CD4-positive, alpha-beta T cell treated with Interleukin-4 for 1 hour (primary cell): ENCODE measurements at regions not wholly inside any gene's neighbourhood (a gene's known extent, or its start where the extent isn't known, plus 50 kb on each side); places are given as distances from the start of the nearest gene placed in this dataset.

Experiments used
- DNase-seq, 2 donors: peaks; one replicate each; pipeline ENCODE4 v3.0.0-alpha.2; 2020 to 2022

DNA sequence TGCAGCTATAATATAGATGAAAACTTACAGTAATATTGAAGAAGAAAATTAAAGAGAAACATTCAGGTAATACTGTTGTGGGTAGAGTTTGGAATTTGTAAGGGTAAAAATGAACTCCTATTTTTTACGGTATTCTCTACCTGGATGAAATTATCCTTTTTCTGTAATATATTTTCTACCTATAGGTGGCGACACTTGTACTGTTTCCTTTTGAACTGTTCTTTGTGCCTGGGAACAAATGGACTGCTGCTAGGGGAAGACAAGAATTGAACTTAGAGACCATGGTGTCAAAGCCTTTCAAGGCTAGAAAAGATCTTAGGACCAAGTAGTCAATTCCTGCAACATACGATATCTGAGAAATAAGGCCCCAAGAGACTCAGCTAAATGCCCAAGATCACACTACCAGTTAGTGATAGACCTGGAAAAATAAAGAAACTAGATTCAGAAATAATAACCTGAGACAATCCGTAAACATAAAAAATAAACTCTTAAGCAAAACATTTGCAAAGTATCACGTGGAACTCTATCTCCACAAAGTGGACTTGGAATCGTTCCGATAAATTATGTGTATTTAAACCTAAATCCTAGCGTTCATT lies 383.8 kb downstream of the TFAP2A start:
- no peak for DNase-seq

- no peak for DNase-seq
Measured at GRCh38 chr6:10028222-10028621, 386.7 kb downstream of the TFAP2A start.

DNA sequence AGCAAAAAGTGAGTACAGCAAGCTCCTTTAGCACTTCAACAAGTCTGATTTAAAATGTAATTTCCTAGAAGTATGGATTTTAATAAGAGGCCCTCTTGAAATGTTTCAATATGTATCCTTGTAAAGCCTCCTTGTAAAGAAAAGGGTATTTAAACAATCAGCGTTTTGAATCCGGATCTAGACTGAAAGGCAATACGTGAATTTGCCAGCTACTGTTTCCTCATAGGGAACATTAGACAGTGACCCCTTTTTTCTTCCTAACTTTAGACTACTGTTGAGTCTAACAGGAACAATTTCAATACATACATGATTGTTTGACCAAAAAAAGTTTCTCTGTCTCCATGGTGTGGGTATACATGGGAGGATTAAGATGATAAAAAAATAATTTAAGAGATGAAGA lies 395.0 kb downstream of the TFAP2A start:
- DNase-seq: no peak

- DNase-seq: no peak
Measured at GRCh38 chr6:10014557-10014956, 400.3 kb downstream of the TFAP2A start.

GRCh38 chr6:10000551-10000950 lies 414.3 kb downstream of the TFAP2A start:
- no peak for DNase-seq

DNA sequence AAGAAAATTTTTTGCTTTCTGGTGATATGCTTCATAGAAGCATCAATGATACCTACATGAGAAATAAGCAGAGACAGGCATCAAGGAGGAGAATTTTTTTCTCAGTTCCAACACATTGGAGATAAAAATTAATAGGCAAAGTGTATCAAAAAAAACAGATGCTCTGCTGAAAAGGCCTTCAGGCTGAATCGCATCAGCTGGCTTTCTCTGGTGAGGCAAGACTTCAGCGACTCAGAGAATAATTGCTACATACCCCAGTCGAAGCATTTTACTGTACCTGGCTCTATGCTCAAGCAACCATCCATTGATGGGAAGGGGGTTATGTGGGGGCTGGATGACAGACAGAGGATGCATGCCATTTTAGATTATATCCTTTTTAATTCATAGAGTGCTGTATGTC lies 415.1 kb downstream of the TFAP2A start:
- DNase-seq: no peak

DNA sequence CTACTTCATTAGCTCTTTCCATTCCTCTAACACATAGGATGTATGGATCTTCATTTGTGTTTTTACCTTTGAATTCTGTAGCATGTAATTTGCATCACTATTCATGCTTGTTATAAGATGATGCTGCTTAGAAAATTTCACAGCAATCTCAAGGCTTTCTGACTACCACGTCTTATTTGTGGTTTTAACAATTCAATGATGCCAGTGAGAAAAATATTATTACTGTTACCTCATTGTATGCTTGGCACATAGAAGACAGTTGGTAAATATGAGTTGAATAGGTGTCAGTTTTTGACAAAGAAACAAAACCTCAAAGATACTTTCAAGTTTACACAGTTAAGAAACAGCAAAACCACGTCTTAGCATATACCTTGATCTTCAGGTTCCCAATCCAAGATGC lies 428.6 kb downstream of the TFAP2A start:
- no peak for DNase-seq

DNA sequence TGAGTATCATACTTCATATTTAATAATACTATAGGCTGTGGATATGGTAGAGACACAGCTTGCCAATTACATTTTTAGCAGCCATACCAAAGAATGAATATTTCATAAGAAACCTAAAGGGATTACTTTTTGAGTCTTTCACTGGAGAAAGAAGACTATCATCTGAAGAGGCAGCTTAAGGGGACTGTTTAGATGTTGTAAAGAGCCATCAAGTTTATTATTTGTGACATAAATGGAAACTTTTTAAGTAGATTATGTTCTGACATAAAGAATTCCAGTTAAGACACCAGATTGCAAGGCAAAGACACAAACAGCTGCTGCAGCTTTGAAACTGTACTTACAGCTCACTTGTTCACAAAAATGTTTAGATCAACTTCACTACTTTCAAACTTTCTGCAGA lies 429.4 kb downstream of the TFAP2A start:
- DNase-seq: no peak

- no peak for DNase-seq
Measured at GRCh38 chr6:9984607-9985006, 430.3 kb downstream of the TFAP2A start.

- no peak for DNase-seq
Measured at GRCh38 chr6:9983168-9983567, 431.7 kb downstream of the TFAP2A start.

DNA sequence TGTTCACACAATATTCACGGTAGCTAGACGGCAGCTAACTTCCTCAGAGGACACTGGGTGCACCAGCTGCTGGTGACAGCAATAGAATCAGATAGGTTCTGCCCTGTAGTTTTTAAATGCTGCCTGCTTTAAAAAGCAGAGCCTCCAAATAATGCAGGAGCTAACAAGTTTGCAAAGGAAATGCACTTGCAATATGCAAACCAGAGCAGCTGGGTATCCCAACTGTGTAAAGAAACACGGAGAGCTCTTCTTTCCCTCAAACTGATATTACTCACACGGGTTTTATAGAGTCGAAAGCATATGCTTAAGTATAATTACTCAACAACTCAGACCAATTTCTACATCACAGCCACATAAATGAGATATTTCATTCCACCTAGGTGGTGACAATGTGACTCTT lies 432.7 kb downstream of the TFAP2A start:
- DNase-seq: no peak

DNA sequence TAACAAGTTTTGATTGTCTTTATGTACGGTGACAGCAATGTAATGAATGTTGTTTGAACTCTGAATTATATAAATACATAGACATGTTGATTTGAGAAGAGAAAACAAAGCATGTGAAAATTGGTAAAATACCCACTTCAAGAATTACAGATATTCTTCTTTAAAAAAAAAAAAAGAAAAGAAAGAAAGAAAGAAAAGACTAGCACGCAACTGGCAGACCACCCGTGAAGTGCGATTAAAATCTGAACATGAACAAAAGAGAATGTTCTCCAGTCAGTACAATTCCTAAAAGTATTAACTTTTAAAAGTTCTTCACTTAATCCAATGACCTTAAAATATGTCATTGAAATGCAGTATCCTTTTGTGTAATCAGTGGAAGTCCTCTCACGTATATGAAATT lies 434.9 kb downstream of the TFAP2A start:
- DNase-seq: no peak

GRCh38 chr6:9978480-9978879 lies 436.4 kb downstream of the TFAP2A start:
- no peak for DNase-seq

DNA sequence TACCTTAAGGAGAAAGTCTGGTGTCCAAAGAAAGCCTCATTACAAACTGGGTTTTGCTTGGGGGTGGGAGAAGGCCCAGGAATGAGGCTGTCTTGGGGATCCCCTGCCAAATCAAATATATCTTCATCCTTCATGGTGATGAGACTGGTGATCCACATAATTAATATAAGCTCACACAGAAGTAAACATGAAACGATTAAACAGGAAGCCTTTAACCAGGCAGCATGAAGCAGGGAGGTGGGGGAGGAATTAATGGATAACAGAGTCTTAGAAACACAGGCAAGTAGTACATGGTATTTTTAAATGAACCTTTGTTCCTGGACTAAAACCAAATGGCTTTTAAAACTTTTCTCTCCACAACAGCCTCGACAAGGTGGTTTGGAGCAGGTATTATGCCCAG lies 437.5 kb downstream of the TFAP2A start:
- no peak for DNase-seq

DNA sequence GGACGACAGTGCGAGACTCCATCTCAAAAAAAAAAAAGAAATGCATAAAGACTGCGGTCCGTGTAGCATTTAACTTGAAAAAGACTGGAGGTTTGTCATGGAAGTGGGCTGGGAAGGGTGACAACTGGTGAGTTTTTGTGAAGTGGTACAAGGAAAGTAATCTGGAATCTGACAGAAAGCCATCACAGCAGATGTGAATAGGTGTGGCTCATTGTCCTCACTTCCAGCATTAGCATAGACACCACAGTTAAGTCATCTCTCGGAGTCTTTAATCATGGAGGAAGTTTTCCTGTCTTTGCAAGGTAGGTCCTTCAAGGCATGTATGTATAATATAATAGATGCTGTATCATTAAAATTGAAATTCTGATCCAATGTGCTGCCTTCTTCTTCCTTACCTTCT lies 453.2 kb downstream of the TFAP2A start:
- no peak for DNase-seq

DNA sequence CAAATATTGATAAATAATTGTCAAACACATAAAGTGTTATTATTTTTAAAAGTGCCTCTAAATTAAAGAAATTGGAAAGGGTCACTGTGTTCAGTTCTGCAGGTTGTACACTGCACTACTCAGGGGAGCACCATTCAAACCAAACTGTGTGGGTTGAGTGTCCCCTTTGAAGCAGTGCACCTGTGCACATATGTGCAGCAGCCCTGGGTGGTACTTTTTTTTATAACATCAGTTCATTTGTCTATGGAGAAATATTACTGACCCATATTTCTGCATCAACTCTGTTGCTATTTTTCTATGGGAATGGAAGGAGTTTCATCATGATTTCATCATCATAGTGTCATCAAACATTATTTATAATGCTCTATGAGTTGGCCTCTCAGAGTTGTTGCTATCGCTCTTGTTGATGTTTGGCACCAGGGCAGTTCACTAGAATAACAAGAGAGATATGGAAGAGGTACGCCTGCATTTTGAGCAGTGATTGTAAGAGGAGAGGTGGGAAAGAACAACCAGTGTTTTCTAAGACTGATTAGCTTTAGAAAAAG lies 457.6 kb downstream of the TFAP2A start:
- no peak for DNase-seq

GRCh38 chr6:9948678-9949077 lies 466.2 kb downstream of the TFAP2A start:
- no peak for DNase-seq

GRCh38 chr6:9943986-9944385 lies 470.9 kb downstream of the TFAP2A start:
- DNase-seq: no peak

DNA sequence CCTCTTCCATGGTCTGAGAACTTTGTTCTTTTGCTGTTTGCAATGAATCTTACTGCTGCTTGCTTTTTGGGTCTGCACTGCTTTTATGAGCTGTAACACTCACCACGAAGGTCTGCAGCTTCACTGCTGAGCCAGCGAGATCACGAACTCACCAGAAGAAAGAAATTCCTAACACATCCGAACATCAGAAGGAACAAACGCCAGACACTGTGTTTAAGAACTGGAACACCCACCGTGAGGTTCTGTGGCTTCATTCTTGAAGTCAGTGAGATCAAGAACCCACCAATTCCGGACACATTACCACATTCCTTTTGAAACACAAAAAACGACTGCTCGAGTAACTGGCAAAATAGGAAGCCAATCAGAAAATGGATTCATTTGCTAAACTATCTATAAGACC lies 471.8 kb downstream of the TFAP2A start:
- DNase-seq: no peak

DNA sequence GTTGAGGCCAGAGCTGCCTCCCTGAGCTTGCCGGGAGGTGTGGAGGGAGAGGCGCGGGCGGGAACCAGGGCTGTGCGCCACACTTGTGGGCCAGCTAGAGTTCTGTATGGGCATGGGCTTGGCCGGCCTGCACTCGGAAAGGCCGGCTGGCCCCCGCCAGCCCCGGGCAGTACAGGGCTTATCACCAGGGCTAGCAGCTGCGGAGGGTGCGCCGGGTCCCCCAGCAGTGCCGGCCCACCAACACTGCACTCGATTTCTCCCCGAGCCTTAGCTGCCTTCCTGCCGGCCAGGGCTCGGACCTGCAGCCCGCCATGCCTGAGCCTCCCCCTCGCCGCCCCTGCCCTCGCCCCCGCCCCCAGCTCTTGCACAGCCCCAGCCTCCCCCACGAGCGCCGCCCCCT lies 472.7 kb downstream of the TFAP2A start:
- no peak for DNase-seq

GRCh38 chr6:9938801-9939200 lies 476.1 kb downstream of the TFAP2A start:
- DNase-seq: no peak

DNA sequence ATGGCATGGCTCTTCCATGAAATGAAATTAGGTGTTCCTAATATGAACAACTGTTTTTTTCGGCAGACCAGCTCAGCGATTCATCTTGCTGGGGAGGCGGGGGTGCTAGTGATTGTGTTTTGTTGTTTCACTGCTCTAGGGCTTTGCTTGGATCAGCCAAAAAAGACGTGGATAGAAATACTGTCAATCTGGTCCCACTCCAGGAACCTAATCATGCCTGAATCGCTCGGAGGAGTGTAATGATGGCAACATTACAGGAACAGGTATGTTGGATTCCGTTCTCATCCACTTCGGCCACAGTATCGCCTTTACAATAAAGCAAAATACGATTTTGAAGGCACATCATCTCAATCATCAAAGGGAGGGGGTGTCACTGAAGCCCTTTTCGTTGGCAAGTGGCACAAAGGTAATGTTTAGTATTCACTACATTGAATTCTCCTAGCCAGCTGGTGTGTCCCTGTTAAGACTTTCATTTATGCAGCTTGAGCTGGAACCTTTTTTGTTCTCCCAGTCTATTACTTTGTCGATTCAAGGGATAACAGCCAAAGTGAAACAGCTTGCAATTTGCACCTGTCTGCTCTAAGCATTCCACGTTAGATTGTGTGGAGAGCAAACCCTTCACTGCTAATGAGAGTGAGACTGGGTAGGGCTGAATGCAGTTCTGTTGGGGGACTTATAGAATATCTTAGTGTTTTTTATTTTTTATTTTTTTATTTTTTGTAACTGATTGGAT lies 477.7 kb downstream of the TFAP2A start:
- DNase-seq: no peak

DNA sequence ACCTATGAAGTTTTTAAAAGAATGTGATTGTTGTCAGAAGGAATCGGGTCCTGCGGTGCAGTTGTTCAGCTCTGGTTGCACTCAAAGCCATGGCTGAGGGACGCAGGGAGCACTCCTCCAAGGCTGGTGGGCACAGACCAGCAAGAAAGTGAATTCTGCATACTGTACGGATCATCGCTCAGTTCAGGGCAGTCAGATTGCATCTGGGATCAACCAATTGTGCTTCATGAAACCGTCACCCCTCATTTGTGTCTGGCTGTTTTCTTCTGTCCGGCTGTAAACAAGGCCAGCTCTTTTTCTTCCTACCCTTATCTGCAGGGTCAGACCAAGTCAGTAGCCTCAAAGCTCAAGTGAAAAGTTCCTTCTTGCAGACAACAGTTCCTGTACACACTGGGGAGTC lies 478.3 kb downstream of the TFAP2A start:
- no peak for DNase-seq

DNA sequence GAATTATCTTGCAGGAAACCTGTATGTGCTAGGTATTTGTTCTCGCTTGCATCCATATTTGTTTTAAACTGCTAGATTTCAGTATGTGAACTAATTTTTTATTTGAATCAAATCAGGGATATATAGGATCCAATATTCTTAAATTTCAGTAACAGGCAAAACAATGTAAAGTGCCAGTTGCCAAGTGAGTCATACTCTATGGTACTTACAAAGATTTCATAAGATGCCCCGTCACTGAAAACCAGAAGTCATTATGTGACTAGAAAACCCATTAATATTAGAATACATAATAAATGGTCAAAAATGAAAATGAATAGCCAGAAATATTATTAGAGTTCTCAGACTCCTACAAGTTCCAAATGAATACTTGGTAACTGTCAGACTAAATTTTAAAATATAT lies 481.2 kb downstream of the TFAP2A start:
- no peak for DNase-seq

- DNase-seq: no peak
Measured at GRCh38 chr6:9927275-9927674, 487.6 kb downstream of the TFAP2A start.
